ENCODE measurements at regions not wholly inside any gene's neighbourhood (a gene's known extent, or its start where the extent isn't known, plus 50 kb on each side); places are given as distances from the start of the nearest gene placed in this dataset.

GRCh38 chr14:21993070-21993469 lies 319.5 kb upstream of the OR4E1 start:
- intact Hi-C loops (cut with DNase I): no loop called here
- no peak for TF ChIP-seq POLR2A (IDR thresholded peaks at IDR 0.05)
- TF ChIP-seq, protein P1, sequence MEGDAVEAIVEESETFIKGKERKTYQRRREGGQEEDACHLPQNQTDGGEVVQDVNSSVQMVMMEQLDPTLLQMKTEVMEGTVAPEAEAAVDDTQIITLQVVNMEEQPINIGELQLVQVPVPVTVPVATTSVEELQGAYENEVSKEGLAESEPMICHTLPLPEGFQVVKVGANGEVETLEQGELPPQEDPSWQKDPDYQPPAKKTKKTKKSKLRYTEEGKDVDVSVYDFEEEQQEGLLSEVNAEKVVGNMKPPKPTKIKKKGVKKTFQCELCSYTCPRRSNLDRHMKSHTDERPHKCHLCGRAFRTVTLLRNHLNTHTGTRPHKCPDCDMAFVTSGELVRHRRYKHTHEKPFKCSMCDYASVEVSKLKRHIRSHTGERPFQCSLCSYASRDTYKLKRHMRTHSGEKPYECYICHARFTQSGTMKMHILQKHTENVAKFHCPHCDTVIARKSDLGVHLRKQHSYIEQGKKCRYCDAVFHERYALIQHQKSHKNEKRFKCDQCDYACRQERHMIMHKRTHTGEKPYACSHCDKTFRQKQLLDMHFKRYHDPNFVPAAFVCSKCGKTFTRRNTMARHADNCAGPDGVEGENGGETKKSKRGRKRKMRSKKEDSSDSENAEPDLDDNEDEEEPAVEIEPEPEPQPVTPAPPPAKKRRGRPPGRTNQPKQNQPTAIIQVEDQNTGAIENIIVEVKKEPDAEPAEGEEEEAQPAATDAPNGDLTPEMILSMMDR (IDR thresholded peaks at IDR 0.05): no peak
- no peaks in the 10 kb centered on the region for H3K36me3 ChIP-seq
- no peak for DNase-seq
- WGBS, 2 donors: 87 to 91% methylated on average over 5 of the region's 5 CpGs
- no peaks in the 10 kb centered on the region for H3K9me3 ChIP-seq
- H3K27ac ChIP-seq: no peak overlapping the region
- H3K4me3 ChIP-seq (replicated peaks in 1 of 3): no peak overlapping the region
- no peaks in the 10 kb centered on the region for H3K4me1 ChIP-seq
- H3K27me3 ChIP-seq: no peaks in the 10 kb centered on the region

DNA sequence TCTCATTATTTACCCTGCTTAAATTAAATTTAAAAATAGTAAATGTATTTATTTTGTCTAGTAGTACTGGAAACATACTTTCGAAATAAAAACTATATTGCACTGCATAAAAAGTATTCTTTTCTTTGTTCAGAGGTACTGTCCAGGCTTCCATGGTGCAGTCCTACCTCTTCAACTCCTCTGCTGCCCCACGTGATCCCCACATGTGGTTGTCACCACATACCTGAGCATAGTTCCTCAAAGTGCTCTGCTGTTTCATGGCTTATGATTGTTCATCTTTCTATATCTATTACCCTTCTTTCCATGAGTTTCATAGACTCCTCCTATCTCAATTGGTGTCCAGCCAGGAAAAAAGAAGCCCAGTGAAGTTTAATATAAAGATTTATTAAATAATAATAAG lies 317.5 kb upstream of the OR4E1 start:
- no peak for TF ChIP-seq POLR2A (IDR thresholded peaks at IDR 0.05)
- Histone ChIP-seq H3K9me3 (no peaks in the 10 kb centered on the region), H3K27ac (no peak overlapping the region), H3K4me1 (no peaks in the 10 kb centered on the region), H3K4me3 (replicated peaks in 1 of 3) (no peak overlapping the region), H3K36me3 (no peaks in the 10 kb centered on the region), H3K27me3 (no peaks in the 10 kb centered on the region)
- intact Hi-C loops (cut with DNase I): no loop called here
- WGBS, 2 donors: 76 to 79% methylated on average over 2 of the region's 2 CpGs
- DNase-seq: no peak

- Histone ChIP-seq H3K4me3 (replicated peaks in 1 of 3) (no peak overlapping the region), H3K27ac (no peak overlapping the region), H3K36me3 (no peaks in the 10 kb centered on the region), H3K4me1 (no peaks in the 10 kb centered on the region), H3K9me3 (no peaks in the 10 kb centered on the region), H3K27me3 (no peaks in the 10 kb centered on the region)
- WGBS, 2 donors: 15 to 25% methylated on average over 2 of the region's 2 CpGs
- DNase-seq: no peak
- intact Hi-C loops (cut with DNase I): no loop called here
- no peak for TF ChIP-seq POLR2A (IDR thresholded peaks at IDR 0.05)
- TF ChIP-seq, protein P1 (IDR thresholded peaks at IDR 0.05): peak in 4 of 6 experiments; percentile 16 to 46 (median 24)
These were observed 316.5 kb upstream of the OR4E1 start for GRCh38 chr14:21990116-21990515.

DNA sequence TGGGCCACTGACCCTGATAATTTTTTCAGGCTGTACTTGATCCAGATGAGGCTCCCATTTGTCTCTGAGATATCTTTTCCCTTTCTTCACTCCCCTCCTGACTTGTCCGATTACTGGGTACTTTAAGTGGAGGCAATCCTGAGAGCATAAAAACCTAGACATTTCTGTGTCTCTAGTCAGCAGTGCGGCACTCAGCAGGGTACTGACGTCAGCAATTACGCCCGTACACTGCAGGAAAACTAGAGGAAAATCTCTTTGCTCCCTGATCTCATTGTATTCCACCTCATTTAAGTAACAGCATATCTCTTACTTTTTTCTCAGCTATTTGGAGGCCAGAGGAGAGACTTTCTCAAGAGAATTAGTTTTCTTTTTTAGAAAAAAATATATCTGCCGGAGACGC lies 315.5 kb upstream of the OR4E1 start:
- no peaks in the 10 kb centered on the region for H3K4me1 ChIP-seq
- DNase-seq: no peak
- 67 to 70% methylated on average over 7 of the region's 7 CpGs for WGBS, 2 donors
- no peaks in the 10 kb centered on the region for H3K9me3 ChIP-seq
- H3K36me3 ChIP-seq: no peaks in the 10 kb centered on the region
- no peak overlapping the region for H3K27ac ChIP-seq
- H3K27me3 ChIP-seq: no peaks in the 10 kb centered on the region
- TF ChIP-seq POLR2A (IDR thresholded peaks at IDR 0.05): no peak
- TF ChIP-seq, protein P1 (IDR thresholded peaks at IDR 0.05): no peak
- intact Hi-C loops (cut with DNase I): no loop called here
- H3K4me3 ChIP-seq (replicated peaks in 1 of 3): no peak overlapping the region

DNA sequence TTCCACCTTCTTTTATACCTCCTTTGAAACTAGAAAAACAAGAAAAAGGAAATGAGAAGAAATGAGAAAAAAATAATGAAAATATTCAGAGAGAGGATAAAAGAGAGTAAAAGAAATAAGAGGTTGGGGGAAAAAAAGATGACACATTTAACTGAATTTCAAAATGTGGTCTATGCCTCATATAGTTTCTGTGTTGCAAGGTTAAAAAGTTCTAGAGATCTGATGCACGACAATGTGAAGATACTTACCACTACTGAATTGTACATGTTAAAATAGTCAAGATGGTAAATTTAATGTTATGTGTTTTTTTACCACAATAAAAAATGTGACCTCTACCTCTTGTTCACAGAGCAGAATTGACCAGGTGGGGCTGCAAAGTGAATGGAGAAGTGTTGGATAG lies 314.8 kb upstream of the OR4E1 start:
- TF ChIP-seq, protein P1 (IDR thresholded peaks at IDR 0.05): no peak
- no peak for TF ChIP-seq POLR2A (IDR thresholded peaks at IDR 0.05)
- no peaks in the 10 kb centered on the region for H3K4me1 ChIP-seq
- DNase-seq: no peak
- 88% methylated on average over 1 of the region's 1 CpG for WGBS, 2 donors
- H3K27ac ChIP-seq: no peak overlapping the region
- no peaks in the 10 kb centered on the region for H3K27me3 ChIP-seq
- no peak overlapping the region for H3K4me3 ChIP-seq (replicated peaks in 1 of 3)
- intact Hi-C loops (cut with DNase I): no loop called here
- no peaks in the 10 kb centered on the region for H3K36me3 ChIP-seq
- no peaks in the 10 kb centered on the region for H3K9me3 ChIP-seq

DNA sequence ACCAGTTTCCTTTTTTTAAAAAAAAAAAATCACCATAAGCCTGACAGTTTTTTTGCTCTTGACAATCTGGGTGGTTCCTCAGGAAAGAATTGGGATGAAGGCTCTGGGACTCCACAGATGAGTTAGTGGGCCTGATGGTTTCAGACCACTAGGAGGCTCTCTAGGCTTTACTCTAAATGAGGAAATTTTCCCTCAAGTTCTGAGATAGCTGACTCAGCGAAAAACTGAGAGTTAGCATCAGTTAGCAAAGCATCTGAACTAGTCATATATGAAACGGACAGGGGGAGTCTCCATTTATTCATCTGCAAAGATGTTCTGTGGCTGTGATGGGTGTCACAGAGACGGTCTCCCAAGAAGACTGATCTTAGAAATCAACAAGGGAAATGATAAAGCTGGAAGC lies 314.3 kb upstream of the OR4E1 start:
- no peaks in the 10 kb centered on the region for H3K36me3 ChIP-seq
- intact Hi-C loops (cut with DNase I): no loop called here
- H3K4me3 ChIP-seq (replicated peaks in 1 of 3): no peak overlapping the region
- 38 to 53% methylated on average over 3 of the region's 3 CpGs for WGBS, 2 donors
- DNase-seq: peak in 1 of 2 donors; percentile 8
- H3K27ac ChIP-seq: no peak overlapping the region
- TF ChIP-seq, protein P1 (IDR thresholded peaks at IDR 0.05): peak in 3 of 6 experiments; percentile 15 to 42 (median 18)
- TF ChIP-seq POLR2A (IDR thresholded peaks at IDR 0.05): no peak
- no peaks in the 10 kb centered on the region for H3K9me3 ChIP-seq
- H3K27me3 ChIP-seq: no peaks in the 10 kb centered on the region
- no peaks in the 10 kb centered on the region for H3K4me1 ChIP-seq
